ENCODE measurements at regions not wholly inside any gene's neighbourhood (a gene's known extent, or its start where the extent isn't known, plus 50 kb on each side); places are given as distances from the start of the nearest gene placed in this dataset.

GRCh38 chr16:9225527-9226316 lies 134.3 kb downstream of the HAPSTR1 start:
- H3K4me3 ChIP-seq (ENCODE audit: low read depth, low read length) = no peak overlapping the region
- DNase-seq (ENCODE audit: low read depth) = no peak
- peak; percentile 67 for TF ChIP-seq CTCF (IDR thresholded peaks at IDR 0.05; ENCODE audit: low read depth, low read length, missing control alignments)

GRCh38 chr16:9226924-9227323 lies 135.5 kb downstream of the HAPSTR1 start:
- no peak for DNase-seq (ENCODE audit: low read depth)
- no peak for TF ChIP-seq CTCF (IDR thresholded peaks at IDR 0.05; ENCODE audit: low read depth, low read length, missing control alignments)
- H3K4me3 ChIP-seq (ENCODE audit: low read depth, low read length) = no peak overlapping the region

GRCh38 chr16:9231039-9231438 lies 139.6 kb downstream of the HAPSTR1 start:
- DNase-seq (ENCODE audit: low read depth) = no peak
- no peak for TF ChIP-seq CTCF (IDR thresholded peaks at IDR 0.05; ENCODE audit: low read depth, low read length, missing control alignments)
- no peak overlapping the region for H3K4me3 ChIP-seq (ENCODE audit: low read depth, low read length)

- H3K4me3 ChIP-seq (ENCODE audit: low read depth, low read length) = no peak overlapping the region
- DNase-seq (ENCODE audit: low read depth) = no peak
- no peak for TF ChIP-seq CTCF (IDR thresholded peaks at IDR 0.05; ENCODE audit: low read depth, low read length, missing control alignments)
These were observed 140.8 kb downstream of the HAPSTR1 start for GRCh38 chr16:9232102-9232770.

GRCh38 chr16:9235867-9236266 lies 144.4 kb downstream of the HAPSTR1 start:
- H3K4me3 ChIP-seq (ENCODE audit: low read depth, low read length) = no peak overlapping the region
- TF ChIP-seq CTCF (IDR thresholded peaks at IDR 0.05; ENCODE audit: low read depth, low read length, missing control alignments) = no peak
- no peak for DNase-seq (ENCODE audit: low read depth)

- no peak overlapping the region for H3K4me3 ChIP-seq (ENCODE audit: low read depth, low read length)
- no peak for TF ChIP-seq CTCF (IDR thresholded peaks at IDR 0.05; ENCODE audit: low read depth, low read length, missing control alignments)
- DNase-seq (ENCODE audit: low read depth) = no peak
These were observed 144.9 kb downstream of the HAPSTR1 start for GRCh38 chr16:9236319-9236718.

All from GM12864 (cell line).